HCT116 (cell line): ENCODE measurements at regions not wholly inside any gene's neighbourhood (a gene's known extent, or its start where the extent isn't known, plus 50 kb on each side); places are given as distances from the start of the nearest gene placed in this dataset.

Source experiments
- ATAC-seq: fragments of 200-7000 bp; cut with Tn5 transposase; 2 replicates; pipeline ENCODE4 v1.9.1; 2020; ENCODE audit warnings: mild to moderate bottlenecking, moderate library complexity
- BruUV-seq: library from RNA; stranded (reverse); fragments of 400-500 nt; replicated peaks from 2 replicates; lab custom pipeline; 2021; lab: Mats Ljungman, UMichigan
- CTCF ChIA-PET: fragments of 300-600 bp; sonication (Branson Sonifier 250); formaldehyde crosslinking; loops from one replicate; lab custom pipeline; 2021; ENCODE audit warnings: antibody characterized with exemption; lab: Charles Lee
- POLR2A ChIA-PET: fragments of 300-600, 350-600 bp; sonication (Branson Sonifier 250); formaldehyde crosslinking; loops from one replicate; lab custom pipeline; 2021; ENCODE audit warnings: antibody characterized with exemption; lab: Charles Lee
- RAD21 ChIA-PET, 2 experiments: fragments of 300-600 bp; sonication (Branson Sonifier 250); formaldehyde crosslinking; loops; one replicate each; lab custom pipeline; 2023; ENCODE audit warnings: low total read pairs in 2 of 2; ENCODE audit not compliant: uncharacterized antibody in 2 of 2, unreplicated experiment in 2 of 2, low non-redundant PET in 1 of 2; lab: Charles Lee
- DNase-seq: peaks from one replicate; pipeline ENCODE4 v3.0.0-alpha.2; 2010; ENCODE audit warnings: low read depth, low spot score
- H2AFZ ChIP-seq: fragments of 200-600 bp; shearing (Covaris generic), sonication (generic); 2 replicates; pipeline ENCODE4 v1.6.1; 2017; ENCODE audit warnings: low read depth, mixed run types, mixed read lengths, antibody characterized with exemption, low read length; ENCODE audit not compliant: poor library complexity, severe bottlenecking
- H3K27ac ChIP-seq: 2 replicates; pipeline ENCODE4 v1.5.1; 2012; ENCODE audit warnings: low read depth, low read length
- H3K27me3 ChIP-seq: fragments of 200-600 bp; sonication (generic); 2 replicates; pipeline ENCODE4 v1.6.1; 2016; ENCODE audit warnings: mixed run types, low read length, mixed read lengths; ENCODE audit not compliant: insufficient read depth
- H3K36me3 ChIP-seq, 2 experiments: fragments of 200-500 bp in 1 of 2; fragments of 200-600 bp in 1 of 2; sonication (Bioruptor generic) in 1 of 2; sonication (generic) in 1 of 2; 2 replicates each; pipeline versions ENCODE4 v1.5.1 to v1.6.1; 2014 to 2016; ENCODE audit warnings: low read length in 2 of 2, inconsistent platforms in 1 of 2, mixed read lengths in 1 of 2, mixed run types in 1 of 2; ENCODE audit not compliant: insufficient read depth in 2 of 2, control insufficient read depth in 1 of 2
- H3K4me1 ChIP-seq, 2 experiments: fragments of 200-600 bp in 1 of 2; sonication (generic) in 1 of 2; 2 replicates each; pipeline versions ENCODE4 v1.5.1 to v1.6.1; 2012 to 2017; ENCODE audit warnings: low read length in 2 of 2, inconsistent platforms in 1 of 2, mild to moderate bottlenecking in 1 of 2, mixed read lengths in 1 of 2, mixed run types in 1 of 2, moderate library complexity in 1 of 2; ENCODE audit not compliant: insufficient read depth in 2 of 2, control insufficient read depth in 1 of 2
- H3K4me2 ChIP-seq: fragments of 200-600 bp; sonication (generic); 2 replicates; pipeline ENCODE4 v1.6.1; 2017; ENCODE audit warnings: mixed run types, low read length, mixed read lengths
- H3K4me3 ChIP-seq, 2 experiments: fragments of 200-600 bp in 1 of 2; sonication (generic) in 1 of 2; replicated peaks in 1 of 2; 2 replicates each; pipeline ENCODE4 v1.5.1; 2011 to 2016; ENCODE audit warnings: low read length in 2 of 2, control low read depth in 1 of 2, low read depth in 1 of 2, mild to moderate bottlenecking in 1 of 2, mixed read lengths in 1 of 2, mixed run types in 1 of 2
- H3K79me2 ChIP-seq: fragments of 200-600 bp; sonication (generic); 2 replicates; pipeline ENCODE4 v1.6.1; 2017; ENCODE audit warnings: mild to moderate bottlenecking, mixed run types, low read length, moderate library complexity, mixed read lengths; ENCODE audit not compliant: insufficient read depth
- H3K9ac ChIP-seq: fragments of 200-600 bp; sonication (generic); 2 replicates; pipeline ENCODE4 v1.6.1; 2016; ENCODE audit warnings: low read length, mixed read lengths
- H3K9me2 ChIP-seq: fragments of 200-600 bp; sonication (generic), shearing (Covaris generic); 2 replicates; pipeline ENCODE4 v1.6.1; 2017; ENCODE audit warnings: mixed run types, mild to moderate bottlenecking, moderate library complexity; ENCODE audit not compliant: insufficient read depth
- H3K9me3 ChIP-seq, 2 experiments: fragments of 200-500 bp in 1 of 2; fragments of 200-600 bp in 1 of 2; sonication (Bioruptor generic) in 1 of 2; sonication (generic) in 1 of 2; 2 replicates each; pipeline ENCODE4 v1.6.1; 2014 to 2017; ENCODE audit warnings: low read length in 2 of 2, mixed read lengths in 2 of 2, inconsistent platforms in 1 of 2, low read depth in 1 of 2, mild to moderate bottlenecking in 1 of 2, mixed run types in 1 of 2, moderate library complexity in 1 of 2; ENCODE audit not compliant: control insufficient read depth in 1 of 2, insufficient read depth in 1 of 2
- H4K20me1 ChIP-seq: fragments of 200-600 bp; sonication (generic), shearing (Covaris generic); 2 replicates; pipeline ENCODE4 v1.6.1; 2017; ENCODE audit warnings: mixed run types, mild to moderate bottlenecking, moderate library complexity; ENCODE audit not compliant: insufficient read depth
- CBX3 ChIP-seq: IDR thresholded peaks from 2 replicates; pipeline ENCODE4 v1.6.1; 2012; ENCODE audit warnings: low read depth
- ELF1 ChIP-seq: IDR thresholded peaks from 2 replicates; pipeline ENCODE4 v1.6.1; 2012; ENCODE audit warnings: low read depth, borderline replicate concordance
- EZH2 ChIP-seq: fragments of 200-600 bp; sonication (generic); IDR thresholded peaks from 2 replicates; pipeline ENCODE4 v1.6.1; 2017; ENCODE audit warnings: antibody characterized with exemption, mixed run types
- EZH2phosphoT487 ChIP-seq: fragments of 200-600 bp; IDR thresholded peaks from 2 replicates; pipeline ENCODE4 v1.6.1; 2018; ENCODE audit warnings: antibody characterized with exemption, borderline replicate concordance
- FOSL1 ChIP-seq: IDR thresholded peaks from 2 replicates; pipeline ENCODE4 v1.6.1; 2012; ENCODE audit warnings: low read depth
- JUND ChIP-seq: IDR thresholded peaks from 2 replicates; pipeline ENCODE4 v1.6.1; 2012
- MAX ChIP-seq: IDR thresholded peaks from 2 replicates; pipeline ENCODE4 v1.6.1; 2012
- POLR2AphosphoS5 ChIP-seq: IDR thresholded peaks from 2 replicates; pipeline ENCODE4 v1.6.1; 2011; ENCODE audit warnings: mild to moderate bottlenecking, low read depth, low read length, moderate library complexity
- RAD21 ChIP-seq: IDR thresholded peaks from 2 replicates; pipeline ENCODE4 v1.6.1; 2012; ENCODE audit warnings: low read depth, mild to moderate bottlenecking
- SIN3A ChIP-seq: IDR thresholded peaks from 2 replicates; pipeline ENCODE4 v1.6.1; 2012; ENCODE audit warnings: low read depth
- SP1 ChIP-seq: IDR thresholded peaks from 2 replicates; pipeline ENCODE4 v1.6.1; 2012; ENCODE audit warnings: low read depth
- SRF ChIP-seq: IDR thresholded peaks from 2 replicates; pipeline ENCODE4 v1.6.1; 2012; ENCODE audit warnings: low read depth
- ZBTB33 ChIP-seq: IDR thresholded peaks from 2 replicates; pipeline ENCODE4 v1.6.1; 2011; ENCODE audit warnings: mild to moderate bottlenecking, low read length, moderate library complexity; ENCODE audit not compliant: insufficient replicate concordance; ENCODE audit errors: extremely low read depth
- intact Hi-C: fragments of 100-400 bp; cut with micrococcal nuclease; formaldehyde crosslinking; loops from 2 replicates; pipeline ENCODE4 v1.10.0; 2022
- TF ChIP-seq, protein P1 (sequence below), 3 experiments: fragments of 200-600 bp in 1 of 3; sonication (generic) in 1 of 3; IDR thresholded peaks in 2 of 3; conservative IDR thresholded peaks in 1 of 3; 2 replicates each; pipeline ENCODE4 v1.5.1; 2012 to 2017; ENCODE audit warnings: low read depth in 2 of 3, low read length in 2 of 3, antibody characterized with exemption in 1 of 3, borderline replicate concordance in 1 of 3, control low read depth in 1 of 3, mild to moderate bottlenecking in 1 of 3, mixed read lengths in 1 of 3, mixed run types in 1 of 3, moderate library complexity in 1 of 3; ENCODE audit not compliant: insufficient read depth in 1 of 3
- TF ChIP-seq, protein P2 (sequence below): IDR thresholded peaks from 2 replicates; pipeline ENCODE4 v1.6.1; 2012

DNA sequence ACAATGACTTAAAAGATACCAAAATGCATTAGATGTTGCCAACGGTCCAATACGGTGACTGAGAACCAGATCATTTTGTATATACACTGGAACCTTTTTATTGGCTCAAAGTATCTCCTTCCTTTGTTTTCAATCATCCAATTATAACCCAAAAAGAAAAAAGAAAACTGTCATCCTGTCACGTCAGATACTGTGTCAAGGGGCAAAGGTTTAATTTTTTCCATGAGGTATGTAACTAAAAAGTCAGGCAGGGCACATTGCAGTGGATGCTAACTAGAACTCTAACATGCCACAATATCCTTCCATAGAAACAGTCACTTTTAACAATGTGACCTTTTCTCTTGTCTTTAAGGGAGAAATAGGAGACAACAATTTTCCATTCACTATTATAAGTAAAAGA lies 267.6 kb upstream of the NEBL start (continued):
- TF ChIP-seq, protein P1, sequence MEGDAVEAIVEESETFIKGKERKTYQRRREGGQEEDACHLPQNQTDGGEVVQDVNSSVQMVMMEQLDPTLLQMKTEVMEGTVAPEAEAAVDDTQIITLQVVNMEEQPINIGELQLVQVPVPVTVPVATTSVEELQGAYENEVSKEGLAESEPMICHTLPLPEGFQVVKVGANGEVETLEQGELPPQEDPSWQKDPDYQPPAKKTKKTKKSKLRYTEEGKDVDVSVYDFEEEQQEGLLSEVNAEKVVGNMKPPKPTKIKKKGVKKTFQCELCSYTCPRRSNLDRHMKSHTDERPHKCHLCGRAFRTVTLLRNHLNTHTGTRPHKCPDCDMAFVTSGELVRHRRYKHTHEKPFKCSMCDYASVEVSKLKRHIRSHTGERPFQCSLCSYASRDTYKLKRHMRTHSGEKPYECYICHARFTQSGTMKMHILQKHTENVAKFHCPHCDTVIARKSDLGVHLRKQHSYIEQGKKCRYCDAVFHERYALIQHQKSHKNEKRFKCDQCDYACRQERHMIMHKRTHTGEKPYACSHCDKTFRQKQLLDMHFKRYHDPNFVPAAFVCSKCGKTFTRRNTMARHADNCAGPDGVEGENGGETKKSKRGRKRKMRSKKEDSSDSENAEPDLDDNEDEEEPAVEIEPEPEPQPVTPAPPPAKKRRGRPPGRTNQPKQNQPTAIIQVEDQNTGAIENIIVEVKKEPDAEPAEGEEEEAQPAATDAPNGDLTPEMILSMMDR (IDR thresholded peaks at IDR 0.05 in 2 of 3, conservative IDR thresholded peaks at IDR 0.05 in 1 of 3; ENCODE audit: borderline replicate concordance in 1 of 3, insufficient read depth in 1 of 3, low read depth in 2 of 3, low read length in 2 of 3): no peak
- TF ChIP-seq POLR2AphosphoS5 (no peak), ELF1 (no peak), MAX (no peak), FOSL1 (no peak)

DNA sequence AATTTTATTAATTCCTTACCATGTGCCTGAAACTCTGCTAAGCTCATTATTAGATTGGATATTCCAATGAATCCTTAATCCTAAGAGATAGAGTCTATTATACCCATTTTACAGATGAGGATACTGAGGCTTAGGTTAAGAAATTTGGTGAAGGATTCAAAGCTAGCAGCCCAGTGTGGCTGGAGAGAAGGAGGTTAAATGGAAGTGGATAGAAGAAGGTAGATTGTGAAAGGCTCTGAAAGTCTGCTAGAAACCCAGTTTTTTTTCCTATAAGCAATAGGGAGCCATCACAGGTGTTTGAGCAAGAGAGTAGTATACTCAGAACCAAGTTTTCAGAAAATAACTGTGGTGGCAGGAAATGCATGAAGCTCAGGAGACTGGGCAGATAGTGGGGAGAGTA lies 265.8 kb upstream of the NEBL start:
- Histone ChIP-seq H3K36me3 (no peaks in the 10 kb centered on the region), H3K9ac (no peak overlapping the region), H3K9me3 (no peaks in the 10 kb centered on the region), H3K4me1 (peaks cover 0 to 3% of the 10 kb centered on the region in 2 experiments; a peak in 1 of 4 replicates), H3K79me2 (no peaks in the 10 kb centered on the region), H4K20me1 (no peaks in the 10 kb centered on the region), H3K4me3 (no peak overlapping the region), H3K27ac (no peak overlapping the region), H3K9me2 (no peaks in the 10 kb centered on the region)
- ChIA-PET POLR2A (no interaction called here), RAD21 (no interaction called here)
- intact Hi-C loops: no loop called here
- no peak for ATAC-seq
- no TSS peak for BruUV-seq
- TF ChIP-seq JUND: no peak
- no peak for TF ChIP-seq SRF
- no peak for TF ChIP-seq SP1
- TF ChIP-seq, protein P1 (IDR thresholded peaks at IDR 0.05 in 2 of 3, conservative IDR thresholded peaks at IDR 0.05 in 1 of 3; ENCODE audit: borderline replicate concordance in 1 of 3, insufficient read depth in 1 of 3, low read depth in 2 of 3, low read length in 2 of 3): no peak
- TF ChIP-seq, protein P2, sequence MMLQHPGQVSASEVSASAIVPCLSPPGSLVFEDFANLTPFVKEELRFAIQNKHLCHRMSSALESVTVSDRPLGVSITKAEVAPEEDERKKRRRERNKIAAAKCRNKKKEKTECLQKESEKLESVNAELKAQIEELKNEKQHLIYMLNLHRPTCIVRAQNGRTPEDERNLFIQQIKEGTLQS: no peak
- no peak for TF ChIP-seq ZBTB33
- no peak for TF ChIP-seq FOSL1
- no peak for TF ChIP-seq CBX3
- TF ChIP-seq EZH2phosphoT487: no peak
- no peak for TF ChIP-seq SIN3A
- TF ChIP-seq EZH2: no peak
- TF ChIP-seq RAD21: no peak
- TF ChIP-seq MAX: no peak
- TF ChIP-seq, all 23 proteins: peak for 0
- CTCF ChIA-PET: no interaction called here
- H2AFZ ChIP-seq: no peak overlapping the region
- no peaks in the 10 kb centered on the region for H3K27me3 ChIP-seq
- H3K4me2 ChIP-seq: no peak overlapping the region
- DNase-seq: no peak
